ENCODE measurements at regions not wholly inside any gene's neighbourhood (a gene's known extent, or its start where the extent isn't known, plus 50 kb on each side); places are given as distances from the start of the nearest gene placed in this dataset.

GRCh38 chr9:103537426-103537825 is 542.3 kb downstream of the CYLC2 start:
- no peak overlapping the region for H3K4me2 ChIP-seq (ENCODE audit: insufficient read depth, low read length)
- ChIA-PET POLR2A (no interaction called here), CTCF (ENCODE audit: low intra/inter-chr PET ratio) (no interaction called here)
- no peak overlapping the region for H3K4me3 ChIP-seq
- DNase-seq (ENCODE audit: extremely low read depth in 1 of 4, low spot score in 3 of 4) (no peak), ATAC-seq (no peak), FAIRE-seq (no peak)
- H3K79me2 ChIP-seq (ENCODE audit: control insufficient read depth, insufficient read depth, low read length), result no peaks in the 10 kb centered on the region
- no peak overlapping the region for H3K27ac ChIP-seq (ENCODE audit: extremely low read depth, low read depth, low read length)
- no peaks in the 10 kb centered on the region for H3K27me3 ChIP-seq (ENCODE audit: control insufficient read depth in 2 of 2, insufficient read depth in 2 of 2, low read length in 2 of 2)
- H3K9ac ChIP-seq (ENCODE audit: insufficient read depth in 1 of 2, low read depth in 2 of 2, low read length in 2 of 2), result no peak overlapping the region
- no peaks in the 10 kb centered on the region; the same call in 1 of the 2 replicates for H3K9me3 ChIP-seq (replicated peaks; ENCODE audit: control insufficient read depth, insufficient read depth, low read depth, low read length)
- no peaks in the 10 kb centered on the region for H3K9me1 ChIP-seq (ENCODE audit: control insufficient read depth, insufficient read depth, low read length)
- in situ Hi-C loops (cut with MboI), result no loop called here
- intact Hi-C loops (cut with micrococcal nuclease), result no loop called here
- H3K4me1 ChIP-seq (replicated peaks in 1 of 2; ENCODE audit: control insufficient read depth in 2 of 2, insufficient read depth in 2 of 2, low read length in 2 of 2), result no peaks in the 10 kb centered on the region
- no peak overlapping the region for H2AFZ ChIP-seq (ENCODE audit: low read depth, low read length)
- H4K20me1 ChIP-seq (replicated peaks; ENCODE audit: control insufficient read depth, insufficient read depth, low read length), result no peaks in the 10 kb centered on the region
- no peaks in the 10 kb centered on the region for H3K36me3 ChIP-seq (ENCODE audit: control insufficient read depth, insufficient read depth, low read length)
- BruUV-seq (replicated peaks), result no TSS peak
- no peak for TF ChIP-seq ZSCAN29 (IDR thresholded peaks at IDR 0.05)
- no peak for TF ChIP-seq GATAD2B (IDR thresholded peaks at IDR 0.05; ENCODE audit: borderline replicate concordance)
- TF ChIP-seq KLF16 (IDR thresholded peaks at IDR 0.05), result no peak
- TF ChIP-seq HINFP (tag; conservative IDR thresholded peaks at IDR 0.05; ENCODE audit: low read depth), result no peak
- no peak for TF ChIP-seq TOE1 (IDR thresholded peaks at IDR 0.05; ENCODE audit: borderline replicate concordance)
- no peak for TF ChIP-seq TOE1 (CRISPR knock-in tag; IDR thresholded peaks at IDR 0.05; ENCODE audit: borderline replicate concordance, low read depth)
- no peak for TF ChIP-seq PHB (CRISPR knock-in tag; IDR thresholded peaks at IDR 0.05)
- TF ChIP-seq SRSF9 (IDR thresholded peaks at IDR 0.05; ENCODE audit: borderline replicate concordance, low read depth, low read length), result no peak
- no peak for TF ChIP-seq ELF4 (CRISPR knock-in tag; IDR thresholded peaks at IDR 0.05)
- TF ChIP-seq HDGF (IDR thresholded peaks at IDR 0.05), result no peak
- no peak for TF ChIP-seq ZFP91 (CRISPR knock-in tag; IDR thresholded peaks at IDR 0.05)
